GM10266 (cell line): ENCODE measurements at regions not wholly inside any gene's neighbourhood (a gene's known extent, or its start where the extent isn't known, plus 50 kb on each side); places are given as distances from the start of the nearest gene placed in this dataset.

Experiments
- DNase-seq: peaks from one replicate; pipeline ENCODE4 v3.0.0; 2012; ENCODE audit errors: extremely low spot score
- TF ChIP-seq, protein P1 (sequence below): IDR thresholded peaks from 2 replicates; pipeline ENCODE4 v1.5.1; 2012; ENCODE audit warnings: mild to moderate bottlenecking, low read depth; ENCODE audit not compliant: control insufficient read depth, insufficient read depth; ENCODE audit errors: missing control alignments

DNA sequence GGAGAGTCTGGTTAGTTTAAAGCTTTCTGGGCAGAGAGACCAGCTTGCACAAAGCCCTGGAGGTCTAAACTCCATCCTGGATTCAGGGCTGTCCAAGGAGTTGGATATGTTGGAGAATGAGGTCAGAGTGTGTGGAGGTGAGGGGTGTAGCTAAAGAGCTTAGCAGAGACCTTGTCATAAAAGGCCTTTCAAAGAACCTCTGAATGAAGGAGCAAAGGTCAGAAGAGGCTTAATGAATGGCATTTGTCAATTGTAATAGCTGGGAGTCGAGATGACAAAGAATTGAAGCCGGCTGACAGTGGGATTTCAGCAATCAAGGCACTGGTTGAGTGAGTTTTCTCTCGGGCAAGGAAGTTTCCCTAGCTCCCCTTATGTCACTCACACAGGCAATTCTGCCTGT lies 202.6 kb downstream of the PDCD6IP start:
- TF ChIP-seq, protein P1, sequence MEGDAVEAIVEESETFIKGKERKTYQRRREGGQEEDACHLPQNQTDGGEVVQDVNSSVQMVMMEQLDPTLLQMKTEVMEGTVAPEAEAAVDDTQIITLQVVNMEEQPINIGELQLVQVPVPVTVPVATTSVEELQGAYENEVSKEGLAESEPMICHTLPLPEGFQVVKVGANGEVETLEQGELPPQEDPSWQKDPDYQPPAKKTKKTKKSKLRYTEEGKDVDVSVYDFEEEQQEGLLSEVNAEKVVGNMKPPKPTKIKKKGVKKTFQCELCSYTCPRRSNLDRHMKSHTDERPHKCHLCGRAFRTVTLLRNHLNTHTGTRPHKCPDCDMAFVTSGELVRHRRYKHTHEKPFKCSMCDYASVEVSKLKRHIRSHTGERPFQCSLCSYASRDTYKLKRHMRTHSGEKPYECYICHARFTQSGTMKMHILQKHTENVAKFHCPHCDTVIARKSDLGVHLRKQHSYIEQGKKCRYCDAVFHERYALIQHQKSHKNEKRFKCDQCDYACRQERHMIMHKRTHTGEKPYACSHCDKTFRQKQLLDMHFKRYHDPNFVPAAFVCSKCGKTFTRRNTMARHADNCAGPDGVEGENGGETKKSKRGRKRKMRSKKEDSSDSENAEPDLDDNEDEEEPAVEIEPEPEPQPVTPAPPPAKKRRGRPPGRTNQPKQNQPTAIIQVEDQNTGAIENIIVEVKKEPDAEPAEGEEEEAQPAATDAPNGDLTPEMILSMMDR, result no peak

DNA sequence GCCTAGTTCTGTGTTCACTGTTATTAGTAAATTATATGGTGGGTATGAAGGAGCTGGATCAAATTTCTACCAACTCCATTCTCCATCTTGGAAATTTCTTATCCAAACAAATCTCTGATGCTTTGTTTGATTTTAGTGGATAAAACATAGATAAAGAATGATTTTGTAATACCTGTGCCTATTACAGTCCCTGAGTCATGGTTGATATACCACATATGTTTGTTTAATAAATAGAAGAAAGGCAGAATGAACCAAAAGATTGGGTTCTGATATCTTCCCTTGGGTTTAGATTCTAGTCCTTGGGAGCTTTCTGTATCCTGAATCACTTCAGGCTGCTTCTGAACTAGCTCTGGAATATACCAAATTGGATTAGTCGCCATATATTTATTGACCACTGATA lies 203.6 kb downstream of the PDCD6IP start:
- TF ChIP-seq, protein P1, result no peak
- no peak for DNase-seq

More for the DNA sequence above, 202.6 kb downstream of the PDCD6IP start:
- no peak for DNase-seq

DNA sequence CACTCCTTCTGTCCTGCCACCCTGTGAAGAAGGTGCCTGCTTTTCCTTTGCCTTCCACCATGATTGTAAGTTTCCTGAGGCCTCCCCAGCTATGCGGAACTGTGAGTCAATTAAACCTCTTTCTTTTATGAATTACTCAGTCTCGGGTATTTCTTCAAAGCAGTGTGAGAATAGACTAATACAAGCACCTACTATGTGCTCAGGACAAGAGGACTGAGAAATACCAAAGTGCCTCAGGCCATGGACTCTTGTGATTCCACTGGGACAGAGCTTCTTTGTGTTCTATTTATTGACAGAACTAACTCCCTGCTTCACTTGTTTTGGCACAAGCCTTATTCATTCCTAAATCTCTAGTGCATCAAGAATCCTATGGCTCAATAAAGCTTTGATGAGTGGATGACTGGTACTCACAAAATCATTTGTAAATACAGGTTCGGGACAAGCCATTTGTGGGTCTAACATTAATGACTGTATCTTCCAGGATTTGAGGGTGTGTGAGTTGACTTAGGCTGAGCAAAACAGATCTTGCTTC lies 204.2 kb downstream of the PDCD6IP start:
- TF ChIP-seq, protein P1, result no peak

DNA sequence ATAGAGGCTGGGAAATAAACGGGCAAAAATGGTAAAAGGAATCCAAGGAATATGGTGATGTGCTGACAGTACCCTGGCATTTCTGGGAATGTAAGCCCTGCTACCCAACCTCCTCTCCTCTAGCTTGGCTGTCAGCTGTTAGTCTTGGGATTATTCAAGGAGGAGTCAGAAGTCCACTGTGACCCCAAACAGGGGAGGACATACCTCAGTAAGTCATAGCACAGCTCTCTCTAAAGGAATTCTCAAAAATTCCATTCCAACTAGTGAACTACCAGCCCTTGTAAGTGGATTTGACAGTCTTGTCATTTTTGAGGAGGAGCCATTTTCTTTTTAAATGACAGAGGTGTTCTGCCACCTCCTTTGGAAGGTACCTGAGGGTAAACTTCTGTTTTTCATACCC lies 207.5 kb downstream of the PDCD6IP start:
- TF ChIP-seq, protein P1, result no peak
- no peak for DNase-seq

More for the DNA sequence above, 204.2 kb downstream of the PDCD6IP start:
- DNase-seq, result no peak

DNA sequence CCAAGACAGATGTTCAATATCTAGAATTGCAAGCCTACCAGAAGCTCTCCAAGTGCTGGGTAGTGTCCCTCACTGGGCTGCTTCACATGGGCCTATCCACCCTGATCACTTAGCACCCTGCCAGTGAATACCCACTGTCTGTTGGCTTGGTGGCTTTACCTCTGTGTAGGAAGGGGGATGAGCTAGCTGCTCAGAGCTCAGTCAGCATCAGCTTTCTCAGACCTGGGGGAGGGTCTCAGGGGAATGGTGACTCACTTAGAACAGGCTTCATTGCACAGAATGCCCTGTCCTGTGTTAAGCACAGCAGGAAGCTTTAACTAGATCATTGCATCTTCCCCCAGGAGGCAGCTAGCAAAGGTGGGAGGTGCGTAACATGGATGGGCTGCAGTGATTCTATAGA lies 209.8 kb downstream of the PDCD6IP start:
- TF ChIP-seq, protein P1, result no peak
- DNase-seq, result no peak

DNA sequence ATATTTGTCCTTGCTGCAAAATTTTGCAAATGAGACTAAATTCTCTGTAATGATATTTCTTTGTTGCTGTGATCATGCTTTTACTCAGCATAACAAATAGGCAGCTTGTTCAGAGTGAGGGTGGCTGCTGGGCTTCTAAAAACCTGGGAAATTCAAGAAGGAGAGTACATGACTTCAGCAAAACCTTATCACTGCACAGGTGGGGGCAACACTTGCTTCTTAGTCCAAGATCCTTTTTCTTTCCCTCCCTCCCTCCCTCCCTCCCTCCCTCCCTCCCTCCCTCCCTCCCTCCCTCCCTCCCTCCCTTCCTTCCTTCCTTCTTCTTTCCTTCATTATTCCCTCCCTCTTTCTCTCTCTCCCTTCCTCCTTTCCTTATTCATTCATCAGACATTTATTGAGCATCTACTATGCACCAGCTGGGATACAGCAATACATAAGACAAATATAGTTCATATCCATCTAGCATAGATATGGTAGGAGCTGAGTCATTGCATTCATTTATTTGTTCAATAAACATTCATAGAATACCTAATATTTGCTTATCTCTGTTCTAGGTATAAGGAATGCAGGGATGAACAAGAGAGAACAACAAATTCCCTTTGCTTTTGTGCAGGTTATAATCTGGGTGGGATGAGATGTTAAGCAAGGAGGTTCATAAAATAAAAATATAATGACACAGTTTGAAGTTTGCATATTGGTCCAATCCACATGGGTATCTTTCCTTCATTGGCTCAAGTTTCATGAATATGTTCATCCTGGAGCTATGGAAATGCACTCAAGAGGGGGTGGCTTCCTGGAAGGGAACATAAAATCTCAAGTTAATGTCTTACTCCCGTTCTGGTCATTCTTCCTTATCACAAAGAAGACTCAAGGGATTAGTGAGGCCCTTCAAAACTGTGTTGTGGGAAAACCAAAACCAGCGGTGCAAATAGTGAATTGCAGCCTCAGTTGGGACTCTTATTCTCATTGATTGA lies 210.7 kb downstream of the PDCD6IP start:
- TF ChIP-seq, protein P1, result no peak
- DNase-seq, result no peak
